K562 (cell line): ENCODE measurements at regions not wholly inside any gene's neighbourhood (a gene's known extent, or its start where the extent isn't known, plus 50 kb on each side); places are given as distances from the start of the nearest gene placed in this dataset.

Experiments used
- ATAC-seq: fragments of 200-7000 bp; cut with Tn5 transposase; 3 replicates; pipeline ENCODE4 v1.9.1; 2020; ENCODE audit warnings: moderate library complexity
- BruUV-seq: library from RNA; stranded (reverse); fragments of 400-500 nt; replicated peaks from 2 replicates; lab custom pipeline; 2021; lab: Mats Ljungman, UMichigan
- CTCF ChIA-PET: fragments of 300-600 bp; formaldehyde crosslinking; extraction: SDS; loops from one replicate; lab custom pipeline; 2021; ENCODE audit warnings: low intra/inter-chr PET ratio; lab: Yijun Ruan, JAX
- POLR2A ChIA-PET: fragments of 300-600, 350-650 bp; sonication (Branson Sonifier 250); formaldehyde crosslinking; extraction: SDS; loops from one replicate; lab custom pipeline; 2021; ENCODE audit warnings: antibody characterized with exemption, inconsistent platforms; lab: Yijun Ruan, JAX
- DNase-seq, 4 experiments: peaks; one replicate each; pipeline versions ENCODE4 v3.0.0 to v3.0.0-alpha.2; 2011 to 2018; ENCODE audit warnings: low spot score in 3 of 4, mixed read lengths in 3 of 4; ENCODE audit errors: extremely low read depth in 1 of 4
- FAIRE-seq: peaks from 2 replicates; lab custom pipeline; 2011; peaks lifted over from hg19 to GRCh38; lab: Jason Lieb, UNC
- H2AFZ ChIP-seq: 2 replicates; pipeline ENCODE4 v1.6.0; 2011; ENCODE audit warnings: low read depth, low read length, control low read depth, inconsistent platforms
- H3K27ac ChIP-seq: fragments of 200-600 bp; 3 replicates; pipeline ENCODE4 v1.8.0; 2011; ENCODE audit warnings: low read depth, mild to moderate bottlenecking, control low read depth, inconsistent platforms, low read length, moderate library complexity, mixed read lengths; ENCODE audit errors: extremely low read depth
- H3K27me3 ChIP-seq, 2 experiments: fragments of 300-600 bp in 1 of 2; 2 replicates in 1 of 2; 3 replicates in 1 of 2; pipeline versions ENCODE4 v1.6.0 to v1.8.0; 2011; ENCODE audit warnings: inconsistent platforms in 2 of 2, low read length in 2 of 2, mild to moderate bottlenecking in 1 of 2, mixed read lengths in 1 of 2, moderate library complexity in 1 of 2; ENCODE audit not compliant: control insufficient read depth in 2 of 2, insufficient read depth in 2 of 2
- H3K36me3 ChIP-seq: fragments of 300-600 bp; 3 replicates; pipeline ENCODE4 v1.8.0; 2011; ENCODE audit warnings: mild to moderate bottlenecking, low read length, inconsistent platforms; ENCODE audit not compliant: control insufficient read depth, insufficient read depth
- H3K4me1 ChIP-seq, 2 experiments: fragments of 200-600 bp in 1 of 2; replicated peaks in 1 of 2; 2 replicates in 1 of 2; 3 replicates in 1 of 2; pipeline versions ENCODE4 v1.5.1 to v1.8.0; 2011; ENCODE audit warnings: inconsistent platforms in 2 of 2, low read length in 2 of 2, mild to moderate bottlenecking in 1 of 2, mixed read lengths in 1 of 2, moderate library complexity in 1 of 2; ENCODE audit not compliant: control insufficient read depth in 2 of 2, insufficient read depth in 2 of 2
- H3K4me2 ChIP-seq: 2 replicates; pipeline ENCODE4 v1.6.1; 2011; ENCODE audit warnings: low read length, control low read depth, inconsistent platforms, mixed read lengths; ENCODE audit not compliant: insufficient read depth
- H3K4me3 ChIP-seq: fragments of 200-600 bp; sonication (generic), shearing (Covaris generic); 2 replicates; pipeline ENCODE4 v1.5.1; 2016; ENCODE audit warnings: control low read depth, inconsistent platforms
- H3K79me2 ChIP-seq: fragments of 200-600 bp; 3 replicates; pipeline ENCODE4 v1.8.0; 2011; ENCODE audit warnings: low read length, inconsistent platforms; ENCODE audit not compliant: control insufficient read depth, insufficient read depth
- H3K9ac ChIP-seq, 2 experiments: 2 replicates each; pipeline versions ENCODE4 v1.6.0 to v1.6.1; 2011; ENCODE audit warnings: low read depth in 2 of 2, low read length in 2 of 2, control low read depth in 1 of 2, inconsistent platforms in 1 of 2, mild to moderate bottlenecking in 1 of 2, mixed read lengths in 1 of 2; ENCODE audit not compliant: insufficient read depth in 1 of 2
- H3K9me1 ChIP-seq: one replicate; pipeline ENCODE4 v1.6.0; 2011; ENCODE audit warnings: inconsistent platforms, mild to moderate bottlenecking, low read length, moderate library complexity; ENCODE audit not compliant: control insufficient read depth, insufficient read depth
- H3K9me3 ChIP-seq: replicated peaks from 2 replicates; pipeline ENCODE4 v1.5.1; 2011; ENCODE audit warnings: low read depth, low read length, inconsistent platforms; ENCODE audit not compliant: control insufficient read depth, insufficient read depth
- H4K20me1 ChIP-seq: replicated peaks from 2 replicates; pipeline ENCODE4 v1.6.1; 2011; ENCODE audit warnings: low read length, inconsistent platforms, mixed read lengths; ENCODE audit not compliant: control insufficient read depth, insufficient read depth
- BDP1 ChIP-seq: IDR thresholded peaks from 3 replicates; pipeline ENCODE4 v1.6.1; 2011; ENCODE audit not compliant: insufficient read length, insufficient read depth
- FOS ChIP-seq: IDR thresholded peaks from 3 replicates; pipeline ENCODE4 v1.6.1; 2011; ENCODE audit not compliant: insufficient read length; ENCODE audit errors: extremely low read depth
- RAD21 ChIP-seq, 2 experiments: fragments of 250-450 bp in 1 of 2; fragments of 450-650 bp in 1 of 2; sonication (Bioruptor Pico) in 1 of 2; formaldehyde crosslinking in 1 of 2; IDR thresholded peaks in 1 of 2; conservative IDR thresholded peaks in 1 of 2; 2 replicates each; pipeline versions ENCODE4 v1.4.0 to v1.8.0; 2020 to 2022; ENCODE audit warnings: mild to moderate bottlenecking in 2 of 2, moderate library complexity in 1 of 2
- WGBS: fragments of 100-300 bp; shearing (Covaris generic); methylation state at CpG from one replicate; pipeline ENCODE4 v1.1.6; 2016; ENCODE audit warnings: low coverage, mixed read lengths; ENCODE audit not compliant: insufficient coverage; ENCODE audit errors: missing lambda C conversion rate; 5-methylcytosine and 5-hydroxymethylcytosine counted together
- in situ Hi-C: fragments of 300-500 bp; cut with MboI; formaldehyde crosslinking; loops from 4 replicates; pipeline ENCODE4 v1.15.0; 2018; ENCODE audit warnings: inconsistent platforms, mixed read lengths
- intact Hi-C: fragments of 100-400 bp; cut with micrococcal nuclease; formaldehyde crosslinking; loops from 2 replicates; pipeline ENCODE4 v1.14.2; 2022
- TF ChIP-seq, protein P1 (sequence below), 3 experiments: IDR thresholded peaks in 2 of 3; conservative IDR thresholded peaks in 1 of 3; 2 replicates each; pipeline ENCODE4 v1.5.1; 2011 to 2012; ENCODE audit warnings: low read length in 3 of 3, mild to moderate bottlenecking in 3 of 3, control low read depth in 2 of 3, improper control_type of control experiment in 1 of 3, inconsistent platforms in 1 of 3, low read depth in 1 of 3, mixed read lengths in 1 of 3, moderate library complexity in 1 of 3; ENCODE audit not compliant: insufficient read depth in 2 of 3

DNA sequence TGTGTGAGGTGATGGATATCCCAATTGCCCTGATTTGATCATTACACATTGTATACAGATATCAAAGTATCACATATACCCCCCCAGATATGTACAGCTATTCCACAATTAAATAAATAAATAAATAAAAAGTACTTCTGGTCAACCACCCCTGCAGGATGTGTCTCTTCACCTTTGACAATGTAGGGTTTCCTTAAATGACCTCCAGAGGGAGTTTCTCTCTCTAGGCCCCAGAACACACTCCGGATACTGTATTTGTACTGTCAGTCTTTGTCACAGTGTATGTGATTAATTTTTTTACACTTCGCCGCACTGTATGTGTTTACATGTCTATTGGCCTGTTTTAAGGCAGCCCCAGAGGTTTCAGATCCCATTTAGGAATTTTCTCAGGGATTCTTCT lies 123.6 kb downstream of the ADCYAP1R1 start:
- no peak overlapping the region for H2AFZ ChIP-seq
- in situ Hi-C loops (no loop called here), intact Hi-C loops (no loop called here)
- CTCF ChIA-PET: no interaction called here
- BruUV-seq: no TSS peak
- H3K36me3 ChIP-seq: no peaks in the 10 kb centered on the region
- peak; percentile 15 for FAIRE-seq
- H4K20me1 ChIP-seq: no peaks in the 10 kb centered on the region
- ATAC-seq: peak; percentile 75
- no peak overlapping the region for H3K4me2 ChIP-seq
- POLR2A ChIA-PET: no interaction called here
- DNase-seq: peak; percentile 4 to 23 (median 12)
- WGBS: 0% methylated on average over 3 of the region's 3 CpGs
- no peaks in the 10 kb centered on the region for H3K9me1 ChIP-seq
- H3K4me3 ChIP-seq: no peak overlapping the region
- no peaks in the 10 kb centered on the region; a peak in 1 of 5 replicates for H3K4me1 ChIP-seq
- TF ChIP-seq RAD21 (CRISPR knock-in tag; conservative IDR thresholded peaks at IDR 0.05 in 1 of 2, IDR thresholded peaks at IDR 0.05 in 1 of 2) (0 out of 4 replicates have a peak, but pooled peaks of 1 of the 2 experiments have one; percentile 16), FOS (no peak), BDP1 (no peak)
- TF ChIP-seq, protein P1, sequence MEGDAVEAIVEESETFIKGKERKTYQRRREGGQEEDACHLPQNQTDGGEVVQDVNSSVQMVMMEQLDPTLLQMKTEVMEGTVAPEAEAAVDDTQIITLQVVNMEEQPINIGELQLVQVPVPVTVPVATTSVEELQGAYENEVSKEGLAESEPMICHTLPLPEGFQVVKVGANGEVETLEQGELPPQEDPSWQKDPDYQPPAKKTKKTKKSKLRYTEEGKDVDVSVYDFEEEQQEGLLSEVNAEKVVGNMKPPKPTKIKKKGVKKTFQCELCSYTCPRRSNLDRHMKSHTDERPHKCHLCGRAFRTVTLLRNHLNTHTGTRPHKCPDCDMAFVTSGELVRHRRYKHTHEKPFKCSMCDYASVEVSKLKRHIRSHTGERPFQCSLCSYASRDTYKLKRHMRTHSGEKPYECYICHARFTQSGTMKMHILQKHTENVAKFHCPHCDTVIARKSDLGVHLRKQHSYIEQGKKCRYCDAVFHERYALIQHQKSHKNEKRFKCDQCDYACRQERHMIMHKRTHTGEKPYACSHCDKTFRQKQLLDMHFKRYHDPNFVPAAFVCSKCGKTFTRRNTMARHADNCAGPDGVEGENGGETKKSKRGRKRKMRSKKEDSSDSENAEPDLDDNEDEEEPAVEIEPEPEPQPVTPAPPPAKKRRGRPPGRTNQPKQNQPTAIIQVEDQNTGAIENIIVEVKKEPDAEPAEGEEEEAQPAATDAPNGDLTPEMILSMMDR (IDR thresholded peaks at IDR 0.05 in 2 of 3, conservative IDR thresholded peaks at IDR 0.05 in 1 of 3; ENCODE audit: insufficient read depth in 2 of 3, low read depth in 1 of 3, low read length in 3 of 3): peak; percentile 16 to 28 (median 27); a peak in 3 of 6 replicates
- TF ChIP-seq, all 486 proteins: peak for 2
- Histone ChIP-seq H3K27ac (no peak overlapping the region), H3K27me3 (no peaks in the 10 kb centered on the region), H3K9ac (no peak overlapping the region), H3K79me2 (no peaks in the 10 kb centered on the region), H3K9me3 (no peaks in the 10 kb centered on the region; the same call in 1 of the 2 replicates)
